DMS 273 (cell line): ENCODE measurements at regions not wholly inside any gene's neighbourhood (a gene's known extent, or its start where the extent isn't known, plus 50 kb on each side); places are given as distances from the start of the nearest gene placed in this dataset.
"Not testable (repeated sequence)": the region's sequence is repeated elsewhere in the genome, so short reads cannot be mapped to it uniquely, and the experiment has no call there.

Source experiments
- DNase-seq: peaks from one replicate; lab custom pipeline; 2025; ENCODE audit not compliant: unreplicated experiment; lab: John Stamatoyannopoulos, UW

- DNase-seq = no peak
Observed at GRCh38 chr14:105943973-105944602, 417.7 kb downstream of the TMEM121 start.

- DNase-seq = peak; percentile 87
Observed at GRCh38 chr14:105944632-105945610, 418.5 kb downstream of the TMEM121 start.

- DNase-seq = peak; percentile 59
Observed at GRCh38 chr14:105945896-105946295, 419.5 kb downstream of the TMEM121 start.

- DNase-seq = no peak
Observed at GRCh38 chr14:105947599-105947998, 421.2 kb downstream of the TMEM121 start.

- not testable (repeated sequence) for DNase-seq
Observed at GRCh38 chr14:105948955-105949354, 422.6 kb downstream of the TMEM121 start.

GRCh38 chr14:105950364-105950892 lies 424.0 kb downstream of the TMEM121 start:
- DNase-seq = not testable (repeated sequence)

GRCh38 chr14:105951399-105951798 lies 425.0 kb downstream of the TMEM121 start:
- no peak for DNase-seq

- no peak for DNase-seq
Observed at GRCh38 chr14:105952222-105952621, 425.8 kb downstream of the TMEM121 start.

GRCh38 chr14:105952826-105953225 lies 426.4 kb downstream of the TMEM121 start:
- DNase-seq = no peak

GRCh38 chr14:105961625-105962024 lies 435.2 kb downstream of the TMEM121 start:
- DNase-seq = not testable (repeated sequence)

- DNase-seq = no peak
Observed at GRCh38 chr14:105962532-105962931, 436.1 kb downstream of the TMEM121 start.

GRCh38 chr14:105968291-105968690 lies 441.9 kb downstream of the TMEM121 start:
- DNase-seq = no peak

GRCh38 chr14:105969026-105969425 lies 442.6 kb downstream of the TMEM121 start:
- DNase-seq = not testable (repeated sequence)

GRCh38 chr14:105970821-105971220 lies 444.4 kb downstream of the TMEM121 start:
- DNase-seq = not testable (repeated sequence)

GRCh38 chr14:105971593-105972500 lies 445.5 kb downstream of the TMEM121 start:
- no peak for DNase-seq

GRCh38 chr14:105974902-105975301 lies 448.5 kb downstream of the TMEM121 start:
- DNase-seq = peak; percentile 91

- DNase-seq = no peak
Observed at GRCh38 chr14:105978618-105979295, 452.4 kb downstream of the TMEM121 start.

- DNase-seq = peak; percentile 92
Observed at GRCh38 chr14:105979446-105979845, 453.1 kb downstream of the TMEM121 start.

GRCh38 chr14:105980224-105980623 lies 453.8 kb downstream of the TMEM121 start:
- peak; percentile 97 for DNase-seq
